Mononuclear cell (primary cell): ENCODE measurements at regions not wholly inside any gene's neighbourhood (a gene's known extent, or its start where the extent isn't known, plus 50 kb on each side); places are given as distances from the start of the nearest gene placed in this dataset.

Source experiments
- H3K27me3 ChIP-seq: 2 replicates; pipeline ENCODE4 v1.6.0; 2011; ENCODE audit warnings: low read length, control low read depth; ENCODE audit not compliant: insufficient read depth
- H3K4me1 ChIP-seq: 2 replicates; pipeline ENCODE4 v1.5.1; 2011; ENCODE audit warnings: mild to moderate bottlenecking, low read length, control low read depth; ENCODE audit not compliant: insufficient read depth
- H3K4me3 ChIP-seq: 2 replicates; pipeline ENCODE4 v1.5.1; 2011; ENCODE audit warnings: mild to moderate bottlenecking, low read length, moderate library complexity
- H3K9me3 ChIP-seq: 2 replicates; pipeline ENCODE4 v1.5.1; 2011; ENCODE audit warnings: low read depth, mild to moderate bottlenecking, control low read depth, low read length

DNA sequence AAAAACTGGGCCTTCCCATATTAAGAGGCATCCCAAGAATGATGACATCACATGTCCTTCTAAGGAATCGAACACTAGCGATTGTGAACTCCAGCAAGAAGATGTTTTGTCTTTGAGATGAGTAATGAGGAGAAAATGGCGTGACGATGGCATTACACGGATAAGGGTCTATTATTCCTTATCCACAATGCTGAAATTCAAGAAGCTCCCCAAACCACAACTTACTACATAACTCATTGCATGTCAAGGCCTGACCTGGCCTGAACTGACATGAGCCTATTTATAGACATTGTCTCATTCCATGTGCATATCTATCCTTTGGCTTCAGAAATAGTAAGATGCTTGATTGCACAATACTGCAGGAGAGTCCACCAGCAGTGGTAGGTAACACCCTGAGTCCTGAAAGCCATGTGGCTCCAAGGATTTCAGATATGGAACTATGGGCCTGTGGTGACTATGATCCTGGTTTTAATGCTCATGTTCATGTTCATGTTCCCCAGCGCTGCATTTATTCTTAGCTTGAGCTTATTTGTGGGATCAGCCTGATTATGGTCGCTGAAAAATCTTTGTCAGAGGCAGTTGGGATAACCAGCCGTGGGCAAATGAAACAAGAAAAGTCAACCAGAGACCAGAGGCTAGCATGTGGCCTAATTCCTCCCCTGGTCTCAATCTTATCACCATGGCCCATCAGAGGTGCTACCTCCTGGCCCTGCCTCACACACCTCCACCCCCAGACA lies 183.2 kb upstream of the JARID2 start:
- Histone ChIP-seq H3K27me3 (no peaks in the 10 kb centered on the region), H3K4me1 (peaks cover 62% of the 10 kb centered on the region), H3K9me3 (no peaks in the 10 kb centered on the region), H3K4me3 (no peak overlapping the region)

DNA sequence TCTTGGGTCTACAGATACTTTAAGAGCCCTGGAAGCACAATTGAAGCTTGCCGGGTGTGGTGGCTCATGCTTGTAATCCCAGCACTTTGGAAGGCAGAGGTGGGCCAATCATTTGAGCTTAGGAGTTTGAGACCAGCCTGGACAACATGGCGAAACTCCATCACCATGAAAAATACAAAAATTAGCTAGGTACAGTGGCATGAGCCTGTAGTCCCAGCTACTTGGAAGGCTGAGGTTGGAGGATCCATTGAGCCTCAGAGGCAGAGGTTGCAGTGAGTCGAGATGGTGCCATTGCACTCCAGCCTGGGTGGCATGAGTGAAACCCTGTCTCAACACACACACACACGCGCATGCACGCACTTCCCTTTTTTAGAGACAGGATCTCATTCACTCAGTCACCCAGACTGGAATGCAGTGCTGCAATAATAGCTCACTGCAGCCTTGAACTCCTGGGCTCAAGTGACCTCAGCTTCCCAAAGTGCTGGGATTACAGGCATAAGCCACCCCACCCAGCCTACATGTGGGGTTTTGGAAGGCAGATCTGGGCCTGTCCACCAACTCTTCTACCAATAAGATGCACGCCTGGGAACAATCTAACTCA lies 182.5 kb upstream of the JARID2 start:
- no peaks in the 10 kb centered on the region for H3K9me3 ChIP-seq
- H3K4me3 ChIP-seq = no peak overlapping the region
- H3K4me1 ChIP-seq = peaks cover 67% of the 10 kb centered on the region
- H3K27me3 ChIP-seq = no peaks in the 10 kb centered on the region

DNA sequence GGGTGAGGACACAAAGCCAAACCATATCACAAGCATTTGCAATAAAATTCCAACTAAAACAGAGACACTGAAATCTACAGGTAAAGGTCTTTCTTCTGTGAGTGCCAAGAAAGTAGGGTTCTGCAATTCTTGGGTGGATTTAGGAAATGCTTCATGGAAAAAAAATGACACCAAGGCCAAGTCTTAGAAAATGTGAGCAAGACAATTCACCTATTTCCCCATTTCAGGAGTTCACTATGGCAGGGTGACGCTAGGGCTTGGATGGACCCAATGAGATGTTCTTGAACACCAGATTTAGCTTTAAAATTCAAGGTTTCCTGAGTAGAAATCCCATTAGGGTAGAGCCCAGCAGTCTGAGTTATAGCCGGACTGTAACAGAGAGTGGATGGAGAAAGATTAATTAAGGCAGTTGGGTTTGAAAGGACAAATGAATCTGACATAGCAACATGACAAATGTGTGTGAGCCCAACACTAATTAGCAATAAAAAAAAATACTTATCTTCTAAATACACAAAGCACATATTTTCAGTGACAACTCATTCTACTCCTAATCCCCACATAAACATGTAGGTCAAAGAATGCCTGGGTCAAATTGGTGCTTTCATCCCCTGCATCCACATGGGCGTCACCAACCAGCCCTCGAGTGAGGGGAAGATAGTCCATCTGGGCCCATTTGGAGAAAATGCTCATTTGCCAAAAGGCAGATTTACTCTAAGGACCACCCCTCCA lies 180.4 kb upstream of the JARID2 start:
- Histone ChIP-seq H3K27me3 (no peaks in the 10 kb centered on the region), H3K4me1 (peaks cover 67% of the 10 kb centered on the region), H3K9me3 (no peaks in the 10 kb centered on the region), H3K4me3 (no peak overlapping the region)

DNA sequence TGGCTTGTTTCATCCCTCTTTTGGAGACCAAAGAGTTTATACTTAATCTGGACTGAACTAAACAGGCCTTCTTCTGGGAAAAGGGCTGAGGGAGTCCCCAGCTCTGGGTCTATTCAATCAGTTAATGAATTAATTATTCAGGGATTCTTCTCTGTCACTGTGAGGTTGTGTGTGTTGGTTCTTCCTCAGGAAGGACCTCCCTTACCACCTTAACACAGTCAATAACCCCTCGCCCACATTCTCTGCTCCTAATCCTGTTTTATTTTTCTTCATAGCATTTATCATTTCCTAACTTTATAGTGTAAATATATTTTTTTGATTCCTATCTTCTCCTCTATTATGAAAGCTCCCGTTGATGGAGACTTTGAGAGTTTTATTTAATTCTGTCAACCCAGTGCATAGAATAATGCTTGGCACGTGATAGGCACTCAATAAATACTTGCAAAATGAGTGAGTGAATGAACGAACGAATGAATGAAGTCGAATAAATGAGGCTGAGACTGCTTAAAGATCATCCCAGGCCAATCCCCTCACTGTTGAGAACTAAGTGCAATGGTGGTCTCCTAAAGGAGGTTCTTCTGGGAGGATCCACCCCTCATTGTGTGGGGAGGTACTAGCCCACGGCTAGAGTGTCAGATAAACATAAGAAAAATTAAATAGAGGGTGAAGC lies 179.6 kb upstream of the JARID2 start:
- no peaks in the 10 kb centered on the region for H3K27me3 ChIP-seq
- H3K4me1 ChIP-seq = peaks cover 62% of the 10 kb centered on the region
- no peaks in the 10 kb centered on the region for H3K9me3 ChIP-seq
- no peak overlapping the region for H3K4me3 ChIP-seq

DNA sequence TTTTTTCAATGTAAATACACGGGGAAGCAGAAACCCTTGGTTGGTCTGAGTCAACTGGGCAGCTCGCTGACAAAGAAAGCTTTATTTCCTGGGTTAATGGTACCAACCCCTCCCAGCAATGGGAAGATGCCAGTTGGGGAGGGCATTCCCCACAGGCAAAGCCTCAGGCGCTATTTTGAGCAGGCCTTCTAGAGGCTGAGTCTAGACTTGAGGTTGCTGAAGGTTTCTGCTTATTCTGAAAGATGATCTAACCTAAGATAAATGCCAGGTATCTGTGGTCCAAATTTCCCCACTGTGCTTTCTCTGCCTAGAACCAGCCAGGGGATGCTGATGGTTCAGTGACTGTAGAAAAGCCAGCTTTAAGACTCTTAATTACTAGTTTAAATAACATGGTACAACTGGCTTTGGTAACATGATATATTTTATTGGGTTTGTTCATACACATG lies 172.5 kb upstream of the JARID2 start:
- no peaks in the 10 kb centered on the region for H3K4me1 ChIP-seq
- H3K4me3 ChIP-seq = no peak overlapping the region
- H3K9me3 ChIP-seq = no peaks in the 10 kb centered on the region
- no peaks in the 10 kb centered on the region for H3K27me3 ChIP-seq

DNA sequence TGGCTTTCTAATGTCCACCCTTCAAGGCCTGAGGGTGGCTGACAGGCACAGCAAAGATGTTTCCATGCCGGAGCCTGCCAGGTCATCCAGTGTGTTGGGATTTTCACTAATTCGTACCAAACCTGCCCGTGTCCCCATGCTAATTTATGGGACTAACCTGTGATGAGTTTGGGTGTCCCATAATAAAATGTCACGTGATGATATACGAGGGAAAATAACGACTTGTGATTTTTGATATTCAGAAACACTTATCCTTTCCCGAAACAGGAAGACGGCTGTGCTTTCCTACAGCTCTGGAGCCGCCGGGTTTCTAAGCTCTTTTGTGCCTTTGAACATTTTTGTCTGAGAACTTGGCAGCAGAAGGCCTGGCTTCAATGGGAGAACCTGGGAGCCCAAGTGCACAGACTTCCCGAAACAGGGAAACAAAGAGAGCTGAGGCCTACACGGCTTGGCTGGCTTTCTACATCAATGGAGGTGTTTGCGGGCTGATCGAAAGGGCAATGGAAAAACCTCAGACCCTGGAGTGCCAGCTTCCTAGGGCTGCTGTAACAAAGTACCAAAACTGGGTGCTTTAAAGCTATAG lies 171.9 kb upstream of the JARID2 start:
- Histone ChIP-seq H3K4me1 (no peaks in the 10 kb centered on the region), H3K4me3 (no peak overlapping the region)

DNA sequence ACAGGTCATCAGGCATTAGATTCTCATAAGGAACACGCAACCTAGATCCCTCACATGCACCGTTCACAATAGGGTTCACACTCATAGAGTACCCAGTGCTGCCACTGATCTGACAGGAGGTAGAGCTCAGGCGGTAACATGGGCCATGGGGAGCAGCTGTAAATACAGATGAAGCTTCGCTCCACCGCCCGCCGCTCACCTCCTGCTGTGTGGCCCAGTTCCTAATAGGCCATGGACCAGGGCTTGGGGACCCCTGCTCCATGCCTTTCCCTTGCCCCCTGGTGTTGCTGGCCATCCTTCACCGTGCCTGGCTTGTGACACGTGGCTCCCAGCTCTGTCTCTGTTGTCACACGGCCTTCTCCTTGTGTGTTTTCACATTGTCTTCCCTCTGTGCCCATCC lies 171.1 kb upstream of the JARID2 start:
- Histone ChIP-seq H3K27me3 (no peaks in the 10 kb centered on the region), H3K4me1 (no peaks in the 10 kb centered on the region), H3K4me3 (no peak overlapping the region), H3K9me3 (no peaks in the 10 kb centered on the region)

More for the DNA sequence above, 171.9 kb upstream of the JARID2 start:
- no peaks in the 10 kb centered on the region for H3K9me3 ChIP-seq
- no peaks in the 10 kb centered on the region for H3K27me3 ChIP-seq

DNA sequence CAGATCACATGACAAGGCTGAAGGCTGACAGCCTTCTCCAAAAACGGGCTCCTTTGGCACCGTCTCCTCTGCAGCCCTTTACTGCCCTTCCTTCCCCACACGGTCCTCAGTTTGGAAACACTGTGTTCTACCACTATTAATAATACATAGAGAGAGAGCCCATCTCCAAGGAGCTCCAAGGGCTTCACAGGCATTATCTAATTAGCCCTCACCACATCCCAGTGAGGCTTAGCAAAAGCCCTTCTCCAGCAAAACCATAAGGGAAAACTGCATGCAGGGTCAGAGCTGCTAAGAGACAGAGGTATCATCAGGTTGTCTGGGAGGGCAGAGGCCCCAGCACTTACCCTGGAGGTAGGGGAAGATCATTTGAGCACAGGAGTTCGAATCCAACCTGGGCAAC lies 169.3 kb upstream of the JARID2 start:
- H3K27me3 ChIP-seq = no peaks in the 10 kb centered on the region
- H3K4me1 ChIP-seq = no peaks in the 10 kb centered on the region
- H3K9me3 ChIP-seq = no peaks in the 10 kb centered on the region
- no peak overlapping the region for H3K4me3 ChIP-seq

DNA sequence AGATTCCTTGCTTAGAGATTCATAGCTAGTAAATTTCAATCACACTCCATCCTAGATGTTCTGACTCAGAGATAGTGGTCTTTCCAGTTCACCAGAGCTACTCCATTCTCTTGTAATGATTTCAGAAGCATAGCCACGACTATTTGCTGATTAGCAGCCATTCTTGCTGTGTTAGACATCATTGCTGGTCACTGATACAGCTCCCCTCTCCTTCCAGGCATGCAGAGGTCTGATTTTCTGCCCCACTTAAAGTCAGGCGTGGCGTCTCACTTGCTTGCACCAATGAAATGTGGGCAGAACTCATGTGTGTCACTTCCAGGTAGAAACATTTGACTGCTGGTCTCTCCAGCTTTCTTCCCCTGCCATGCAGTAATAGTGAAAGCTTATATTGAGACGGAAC lies 168.9 kb upstream of the JARID2 start:
- no peaks in the 10 kb centered on the region for H3K4me1 ChIP-seq
- H3K9me3 ChIP-seq = no peaks in the 10 kb centered on the region
- H3K27me3 ChIP-seq = no peaks in the 10 kb centered on the region
- H3K4me3 ChIP-seq = no peak overlapping the region

DNA sequence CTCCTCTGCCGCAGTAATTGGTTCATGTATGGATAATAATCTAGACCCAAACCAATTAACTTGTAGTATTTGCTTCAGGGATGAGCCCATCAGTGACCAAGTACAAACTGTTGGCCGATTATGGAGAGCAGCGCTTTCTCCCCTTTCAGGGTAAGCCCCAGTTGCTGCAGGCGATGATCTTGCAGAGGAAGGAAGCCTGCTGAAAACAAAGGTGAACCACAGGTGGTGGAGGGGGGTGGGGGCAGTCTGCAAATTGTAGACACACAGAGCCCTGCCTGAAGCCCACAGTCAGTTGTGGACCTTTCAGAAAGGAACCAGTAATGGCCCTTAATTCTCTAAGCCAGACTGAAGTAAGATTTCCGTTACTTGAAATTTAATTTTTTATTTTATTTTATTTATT lies 167.9 kb upstream of the JARID2 start:
- Histone ChIP-seq H3K9me3 (no peaks in the 10 kb centered on the region), H3K27me3 (no peaks in the 10 kb centered on the region), H3K4me1 (no peaks in the 10 kb centered on the region), H3K4me3 (no peak overlapping the region)

DNA sequence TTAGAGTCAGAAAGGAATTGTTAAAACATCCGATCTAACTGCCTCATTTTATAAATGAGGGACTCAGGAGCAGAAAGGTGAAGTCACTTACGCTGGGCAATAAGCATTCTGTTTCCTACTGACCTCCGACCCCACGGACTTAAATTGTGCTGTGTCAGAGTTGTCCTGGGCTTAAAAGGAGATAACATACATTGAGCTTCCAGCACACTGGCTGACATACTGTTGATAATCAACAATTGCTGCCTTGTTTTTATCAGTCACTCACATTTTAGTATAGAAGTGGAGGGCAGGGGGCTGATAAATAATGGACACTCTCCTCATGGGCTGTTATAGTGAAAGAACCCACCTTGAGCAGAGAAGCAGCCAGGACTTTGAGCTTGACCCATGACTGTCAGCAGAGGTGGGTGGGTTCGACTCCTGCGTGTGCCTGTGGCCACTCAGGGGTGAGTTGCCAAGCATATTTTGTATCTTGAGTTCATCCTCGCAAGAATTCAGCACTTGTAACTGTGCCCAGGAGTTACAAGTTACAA lies 166.5 kb upstream of the JARID2 start:
- Histone ChIP-seq H3K27me3 (no peaks in the 10 kb centered on the region), H3K4me1 (peaks cover 7% of the 10 kb centered on the region), H3K9me3 (no peaks in the 10 kb centered on the region), H3K4me3 (no peak overlapping the region)

DNA sequence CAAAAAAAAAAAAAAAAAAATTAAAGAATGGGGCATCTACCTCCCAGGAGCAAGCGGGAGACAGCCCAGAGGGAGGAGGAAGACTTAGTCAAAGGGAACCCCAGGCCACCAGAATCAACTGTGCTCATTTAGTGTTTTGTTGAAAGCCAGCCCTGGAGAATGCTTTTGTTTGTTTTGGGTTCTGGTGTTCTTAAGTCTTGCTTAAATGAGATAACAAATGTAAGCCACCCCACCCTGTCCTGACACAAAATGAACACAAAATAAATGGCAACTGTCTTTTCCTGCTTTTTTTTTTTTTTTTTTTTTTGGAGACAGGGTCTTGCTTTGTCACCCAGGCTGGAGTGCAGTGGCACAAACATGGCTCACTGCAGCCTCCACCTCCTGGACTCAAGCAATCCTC lies 165.0 kb upstream of the JARID2 start:
- Histone ChIP-seq H3K27me3 (no peaks in the 10 kb centered on the region), H3K4me1 (peaks cover 18% of the 10 kb centered on the region), H3K9me3 (no peaks in the 10 kb centered on the region), H3K4me3 (no peak overlapping the region)

DNA sequence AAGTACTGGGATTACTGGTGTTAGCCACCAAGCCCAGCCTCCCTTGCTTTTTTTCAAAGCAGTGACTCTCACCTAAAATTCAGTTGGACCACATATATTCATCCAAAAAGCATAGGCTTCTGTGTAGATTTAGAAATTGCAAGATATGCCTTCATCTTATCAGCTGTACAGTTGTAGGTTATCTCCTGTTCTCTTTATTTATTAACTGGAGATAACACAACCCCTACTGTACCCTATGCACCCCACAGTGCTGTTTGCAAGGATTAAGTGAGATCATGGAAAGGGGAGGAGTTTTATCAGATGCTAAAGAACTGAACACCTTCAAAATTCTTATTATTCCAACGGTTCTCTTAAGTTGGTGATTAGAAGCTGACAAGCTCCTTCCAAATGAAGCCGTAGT lies 164.4 kb upstream of the JARID2 start:
- Histone ChIP-seq H3K4me3 (no peak overlapping the region), H3K9me3 (no peaks in the 10 kb centered on the region), H3K4me1 (peaks cover 24% of the 10 kb centered on the region), H3K27me3 (no peaks in the 10 kb centered on the region)

DNA sequence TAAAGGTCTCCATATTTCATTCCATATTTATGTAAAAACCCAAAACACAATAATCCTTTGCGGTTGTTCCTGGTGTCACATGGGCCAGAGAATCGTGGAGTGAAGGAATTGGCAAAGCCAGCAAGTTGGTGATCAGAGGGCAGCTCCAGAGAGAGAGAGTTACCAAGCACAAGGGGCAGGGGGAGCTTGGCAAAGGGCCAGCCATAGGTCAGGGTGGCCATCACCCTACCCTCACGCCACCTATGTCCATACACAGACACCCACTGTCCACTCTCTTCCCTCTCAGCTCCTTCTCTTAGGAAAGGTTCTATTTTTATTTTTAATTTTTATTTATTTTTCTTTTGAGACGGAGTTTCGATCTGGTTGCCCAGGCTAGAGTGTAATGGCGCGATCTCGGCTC lies 163.2 kb upstream of the JARID2 start:
- Histone ChIP-seq H3K4me1 (peaks cover 36% of the 10 kb centered on the region), H3K4me3 (no peak overlapping the region), H3K9me3 (no peaks in the 10 kb centered on the region), H3K27me3 (no peaks in the 10 kb centered on the region)
